ENCODE measurements at regions not wholly inside any gene's neighbourhood (a gene's known extent, or its start where the extent isn't known, plus 50 kb on each side); places are given as distances from the start of the nearest gene placed in this dataset.

DNA sequence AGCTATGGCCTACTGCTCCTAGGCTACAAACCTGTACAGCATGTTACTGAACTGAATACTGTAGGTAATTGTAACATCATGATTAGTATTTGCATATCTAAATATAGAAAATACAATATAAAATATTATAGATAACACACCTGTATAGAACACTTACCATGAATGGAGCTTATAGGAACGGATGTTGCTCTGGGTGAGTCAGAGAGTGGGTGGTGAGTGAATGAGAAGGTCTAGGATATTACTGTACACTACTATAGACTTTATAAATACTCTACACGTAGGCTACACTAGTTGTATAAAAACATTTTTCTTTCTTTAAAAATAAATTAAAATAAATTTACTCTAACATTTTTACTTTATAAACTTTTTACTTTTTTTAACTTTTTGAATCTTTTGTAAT is 224.0 kb upstream of the CBLB start:
- no peak for TF ChIP-seq POLR2A (IDR thresholded peaks at IDR 0.05)
- TF ChIP-seq CTCF (IDR thresholded peaks at IDR 0.05), result no peak
